ENCODE measurements at regions not wholly inside any gene's neighbourhood (a gene's known extent, or its start where the extent isn't known, plus 50 kb on each side); places are given as distances from the start of the nearest gene placed in this dataset.

GRCh38 chr5:34570143-34570542 is 86.0 kb upstream of the RAI14 start:
- Histone ChIP-seq H3K79me2 (ENCODE audit: insufficient read depth, low read length) (no peaks in the 10 kb centered on the region), H3K9me3 (replicated peaks in 1 of 2; ENCODE audit: control insufficient read depth in 1 of 2, insufficient read depth in 1 of 2, low read length in 2 of 2) (no peaks in the 10 kb centered on the region), H3K4me1 (ENCODE audit: control insufficient read depth in 1 of 2, insufficient read depth in 2 of 2, low read length in 2 of 2) (no peaks in the 10 kb centered on the region), H4K20me1 (ENCODE audit: insufficient read depth, low read length) (no peaks in the 10 kb centered on the region), H3K27ac (ENCODE audit: low read depth in 1 of 2, low read length in 2 of 2) (no peak overlapping the region), H3K4me3 (replicated peaks in 1 of 3; ENCODE audit: low read depth in 2 of 3, low read length in 3 of 3) (no peak overlapping the region), H3K36me3 (replicated peaks in 1 of 2; ENCODE audit: control insufficient read depth in 1 of 2, insufficient read depth in 2 of 2, low read length in 2 of 2) (no peaks in the 10 kb centered on the region), H3K4me2 (replicated peaks; ENCODE audit: extremely low read depth, low read length, poor library complexity, severe bottlenecking) (no peak overlapping the region), H3K9ac (ENCODE audit: insufficient read depth, low read length, poor library complexity, severe bottlenecking) (no peak overlapping the region), H2AFZ (ENCODE audit: insufficient read depth, low read depth, low read length, poor library complexity, severe bottlenecking) (no peak overlapping the region), H3K27me3 (ENCODE audit: control insufficient read depth in 2 of 2, insufficient read depth in 2 of 2, low read length in 2 of 2) (no peaks in the 10 kb centered on the region)
- DNase-seq = no peak
- Mint-ChIP-seq H3K9me3 (peaks cover 0 to 2% (median 0%) of the 10 kb centered on the region in 7 donors), H3K4me3 (no peak overlapping the region), H3K36me3 (no peaks in the 10 kb centered on the region), H3K4me1 (no peaks in the 10 kb centered on the region), H3K27me3 (ENCODE audit: low read depth in 3 of 3) (peaks cover 2 to 7% (median 3%) of the 10 kb centered on the region in 3 donors), H3K27ac (no peak overlapping the region)
- WGBS (ENCODE audit: insufficient coverage) = 67% methylated on average over 1 of the region's 6 CpGs
- no peak for TF ChIP-seq CTCF (IDR thresholded peaks at IDR 0.05)
- intact Hi-C loops (cut with micrococcal nuclease) = no loop called here

- H3K9me3 ChIP-seq (replicated peaks in 1 of 2; ENCODE audit: control insufficient read depth in 1 of 2, insufficient read depth in 1 of 2, low read length in 2 of 2) = no peaks in the 10 kb centered on the region
- no peak overlapping the region for H3K4me3 Mint-ChIP-seq
- H3K4me2 ChIP-seq (replicated peaks; ENCODE audit: extremely low read depth, low read length, poor library complexity, severe bottlenecking) = no peak overlapping the region
Measured at GRCh38 chr5:34570721-34571676, 85.1 kb upstream of the RAI14 start.

More at GRCh38 chr5:34570721-34571676, 85.1 kb upstream of the RAI14 start:
- Histone ChIP-seq H3K27me3 (ENCODE audit: control insufficient read depth in 2 of 2, insufficient read depth in 2 of 2, low read length in 2 of 2) (no peaks in the 10 kb centered on the region), H3K79me2 (ENCODE audit: insufficient read depth, low read length) (no peaks in the 10 kb centered on the region), H4K20me1 (ENCODE audit: insufficient read depth, low read length) (no peaks in the 10 kb centered on the region), H3K4me1 (ENCODE audit: control insufficient read depth in 1 of 2, insufficient read depth in 2 of 2, low read length in 2 of 2) (no peaks in the 10 kb centered on the region), H3K27ac (ENCODE audit: low read depth in 1 of 2, low read length in 2 of 2) (no peak overlapping the region), H3K4me3 (replicated peaks in 1 of 3; ENCODE audit: low read depth in 2 of 3, low read length in 3 of 3) (no peak overlapping the region), H3K36me3 (replicated peaks in 1 of 2; ENCODE audit: control insufficient read depth in 1 of 2, insufficient read depth in 2 of 2, low read length in 2 of 2) (no peaks in the 10 kb centered on the region), H2AFZ (ENCODE audit: insufficient read depth, low read depth, low read length, poor library complexity, severe bottlenecking) (no peak overlapping the region), H3K9ac (ENCODE audit: insufficient read depth, low read length, poor library complexity, severe bottlenecking) (no peak overlapping the region)
- intact Hi-C loops (cut with micrococcal nuclease) = no loop called here
- no peak for DNase-seq
- Mint-ChIP-seq H3K27ac (peak overlapping the region in 1 of 7 donors; percentile 6), H3K27me3 (ENCODE audit: low read depth in 3 of 3) (peaks cover 2 to 7% (median 4%) of the 10 kb centered on the region in 3 donors), H3K4me1 (no peaks in the 10 kb centered on the region), H3K9me3 (peaks cover 0 to 2% (median 0%) of the 10 kb centered on the region in 7 donors), H3K36me3 (no peaks in the 10 kb centered on the region)
- TF ChIP-seq CTCF (IDR thresholded peaks at IDR 0.05) = no peak
- WGBS (ENCODE audit: insufficient coverage) = 75% methylated on average over 2 of the region's 5 CpGs

All from CD14-positive monocyte (primary cell).